Lower leg skin (tissue), 4 donors: ENCODE measurements at regions not wholly inside any gene's neighbourhood (a gene's known extent, or its start where the extent isn't known, plus 50 kb on each side); places are given as distances from the start of the nearest gene placed in this dataset.

Experiments
- DNase-seq, 2 donors: peaks; one replicate each; pipeline ENCODE4 v3.0.0-alpha.2; 2019; ENCODE audit warnings: low spot score in 2 of 2
- H3K4me3 ChIP-seq: fragments of 200-600 bp; sonication (generic); 2 replicates; pipeline ENCODE4 v1.5.1; 2017; ENCODE audit warnings: mild to moderate bottlenecking, low read depth; ENCODE audit not compliant: poor library complexity, severe bottlenecking
- POLR2A ChIP-seq, 2 donors: fragments of 450-650 bp; IDR thresholded peaks; one replicate each; pipeline ENCODE4 v1.6.1; 2016 to 2017; ENCODE audit warnings: antibody characterized with exemption in 2 of 2, mild to moderate bottlenecking in 1 of 2, moderate library complexity in 1 of 2
- WGBS, 2 donors: methylation state at CpG; one replicate each; pipeline ENCODE4 v1.1.5; 2018; 5-methylcytosine and 5-hydroxymethylcytosine counted together
- intact Hi-C: fragments of 100-400 bp; cut with DNase I; formaldehyde crosslinking; loops from one replicate; pipeline ENCODE4 v1.15.0; 2023; ENCODE audit warnings: low total_unique reads
- TF ChIP-seq, protein P1 (sequence below), 3 donors: fragments of 450-650 bp; IDR thresholded peaks; one replicate each; pipeline ENCODE4 v1.5.1; 2016; ENCODE audit warnings: antibody characterized with exemption in 3 of 3, mild to moderate bottlenecking in 3 of 3, moderate library complexity in 2 of 3

DNA sequence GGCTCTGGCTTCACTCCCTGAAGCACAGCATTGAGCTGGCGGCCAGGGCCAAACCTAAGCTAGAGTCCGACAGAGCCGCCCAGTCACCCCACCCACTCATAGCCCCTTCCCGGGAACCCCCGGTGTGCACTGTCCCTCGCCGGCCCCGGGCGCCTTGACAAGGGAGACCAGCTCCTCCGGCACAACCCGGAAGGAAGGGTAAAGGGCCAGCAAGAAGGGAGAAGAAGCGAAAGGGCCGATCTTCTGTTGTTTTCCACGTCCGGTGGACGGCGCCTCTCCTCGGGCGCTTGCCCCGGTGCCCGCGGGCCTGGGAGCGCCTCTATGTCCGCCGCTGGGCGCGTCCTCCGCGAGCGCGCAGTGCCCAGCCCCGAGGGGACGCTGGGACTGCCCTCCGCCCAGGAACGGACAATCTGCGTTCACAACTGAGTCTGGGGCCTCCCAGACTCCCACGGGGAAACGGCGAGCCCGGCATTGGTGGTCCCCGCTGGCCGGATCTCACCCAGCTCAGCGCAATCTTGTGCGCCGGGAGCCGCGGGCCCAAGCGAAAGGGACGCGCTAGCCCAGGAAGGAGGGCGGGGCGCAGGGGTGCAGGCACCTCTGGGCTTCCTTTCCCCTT is 172.5 kb upstream of the MIR17HG start:
- intact Hi-C loops = no loop called here
- H3K4me3 ChIP-seq = no peak overlapping the region
- DNase-seq = no peak
- TF ChIP-seq POLR2A (IDR thresholded peaks at IDR 0.05) = no peak
- TF ChIP-seq, protein P1, sequence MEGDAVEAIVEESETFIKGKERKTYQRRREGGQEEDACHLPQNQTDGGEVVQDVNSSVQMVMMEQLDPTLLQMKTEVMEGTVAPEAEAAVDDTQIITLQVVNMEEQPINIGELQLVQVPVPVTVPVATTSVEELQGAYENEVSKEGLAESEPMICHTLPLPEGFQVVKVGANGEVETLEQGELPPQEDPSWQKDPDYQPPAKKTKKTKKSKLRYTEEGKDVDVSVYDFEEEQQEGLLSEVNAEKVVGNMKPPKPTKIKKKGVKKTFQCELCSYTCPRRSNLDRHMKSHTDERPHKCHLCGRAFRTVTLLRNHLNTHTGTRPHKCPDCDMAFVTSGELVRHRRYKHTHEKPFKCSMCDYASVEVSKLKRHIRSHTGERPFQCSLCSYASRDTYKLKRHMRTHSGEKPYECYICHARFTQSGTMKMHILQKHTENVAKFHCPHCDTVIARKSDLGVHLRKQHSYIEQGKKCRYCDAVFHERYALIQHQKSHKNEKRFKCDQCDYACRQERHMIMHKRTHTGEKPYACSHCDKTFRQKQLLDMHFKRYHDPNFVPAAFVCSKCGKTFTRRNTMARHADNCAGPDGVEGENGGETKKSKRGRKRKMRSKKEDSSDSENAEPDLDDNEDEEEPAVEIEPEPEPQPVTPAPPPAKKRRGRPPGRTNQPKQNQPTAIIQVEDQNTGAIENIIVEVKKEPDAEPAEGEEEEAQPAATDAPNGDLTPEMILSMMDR (IDR thresholded peaks at IDR 0.05) = no peak
- 33 to 51% methylated on average over 34 to 43 of the region's 52 CpGs for WGBS, 2 donors

DNA sequence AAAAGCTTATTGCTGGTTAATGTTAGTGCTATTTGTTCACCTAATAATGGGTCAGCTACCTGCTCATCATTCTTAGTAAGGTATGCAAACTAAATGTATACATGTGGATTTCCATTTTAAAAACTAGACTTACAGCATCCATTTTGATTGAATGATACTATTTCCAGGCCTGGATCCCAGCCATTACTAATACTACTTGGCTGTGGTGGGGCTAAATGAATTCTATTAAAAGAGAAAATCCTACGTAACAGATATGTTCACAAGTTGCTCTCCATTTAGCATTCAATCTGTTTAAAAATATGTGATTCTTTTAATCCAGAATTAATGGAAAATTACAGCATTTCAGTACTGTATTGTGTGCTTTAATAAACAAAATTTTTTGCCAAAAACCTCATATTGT is 169.4 kb upstream of the MIR17HG start:
- intact Hi-C loops = no loop called here
- no peak for DNase-seq
- WGBS, 2 donors = 77 to 81% methylated on average over 1 of the region's 1 CpG
- no peak for TF ChIP-seq POLR2A (IDR thresholded peaks at IDR 0.05)
- TF ChIP-seq, protein P1 (IDR thresholded peaks at IDR 0.05) = no peak
- H3K4me3 ChIP-seq = no peak overlapping the region

DNA sequence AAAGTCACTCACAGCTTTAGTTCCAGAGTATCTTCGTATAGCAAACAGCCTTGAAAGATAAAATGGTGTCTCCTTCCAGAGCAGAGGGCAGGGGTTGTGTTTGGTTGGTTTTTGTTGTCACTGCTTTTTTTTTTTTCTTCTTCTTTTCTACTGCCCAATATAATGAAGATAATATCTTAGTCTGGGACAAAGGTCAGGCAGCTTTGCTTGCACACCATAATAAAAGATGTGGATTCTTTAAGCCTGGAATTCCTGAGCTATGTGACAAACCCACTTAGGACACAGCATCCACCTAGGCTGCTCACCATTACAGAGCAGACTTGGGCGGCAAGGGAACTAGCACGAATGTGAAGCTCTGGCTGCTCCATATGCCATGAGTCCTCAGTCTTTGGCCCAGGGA is 165.6 kb upstream of the MIR17HG start:
- TF ChIP-seq, protein P1 (IDR thresholded peaks at IDR 0.05) = no peak
- TF ChIP-seq POLR2A (IDR thresholded peaks at IDR 0.05) = no peak
- no peak overlapping the region for H3K4me3 ChIP-seq
- DNase-seq = no peak
- intact Hi-C loops = no loop called here
- WGBS, 2 donors = 85 to 93% methylated on average over 3 of the region's 3 CpGs

DNA sequence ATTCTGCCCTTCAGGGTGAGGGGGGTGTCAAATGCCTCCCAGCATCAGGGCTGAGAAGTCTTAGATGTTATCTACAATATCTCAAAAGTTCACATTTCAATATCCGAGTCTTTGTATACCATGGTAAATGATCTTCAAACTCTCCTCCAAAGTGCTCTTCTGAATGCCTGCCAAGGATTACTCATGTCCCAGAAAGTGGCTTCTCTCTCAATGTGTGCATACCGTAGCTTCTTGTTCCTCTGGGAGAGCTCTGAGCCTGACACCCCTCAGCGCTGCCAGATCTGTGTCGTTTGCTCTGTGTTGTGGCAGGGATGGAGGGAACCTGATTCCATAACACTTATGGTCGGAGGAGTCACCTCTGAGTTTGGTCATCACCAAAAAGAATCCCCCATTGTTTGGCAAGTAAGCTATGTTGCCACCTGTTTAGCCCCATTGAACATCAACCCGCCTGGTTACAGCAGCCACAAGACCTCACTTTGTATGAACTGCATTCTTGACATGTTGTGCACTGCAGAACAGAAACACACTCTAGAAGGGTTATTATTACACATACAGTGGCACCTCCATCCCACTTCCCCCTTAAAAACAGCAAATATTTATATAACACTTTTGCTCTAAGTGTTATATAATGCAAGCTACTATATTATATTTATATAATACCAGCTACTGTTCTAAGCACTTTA is 163.1 kb upstream of the MIR17HG start:
- intact Hi-C loops = no loop called here
- no peak for DNase-seq
- H3K4me3 ChIP-seq = no peak overlapping the region
- 49% methylated on average over 6 of the region's 6 CpGs for WGBS, 2 donors
- TF ChIP-seq, protein P1 (IDR thresholded peaks at IDR 0.05) = no peak
- TF ChIP-seq POLR2A (IDR thresholded peaks at IDR 0.05) = no peak

DNA sequence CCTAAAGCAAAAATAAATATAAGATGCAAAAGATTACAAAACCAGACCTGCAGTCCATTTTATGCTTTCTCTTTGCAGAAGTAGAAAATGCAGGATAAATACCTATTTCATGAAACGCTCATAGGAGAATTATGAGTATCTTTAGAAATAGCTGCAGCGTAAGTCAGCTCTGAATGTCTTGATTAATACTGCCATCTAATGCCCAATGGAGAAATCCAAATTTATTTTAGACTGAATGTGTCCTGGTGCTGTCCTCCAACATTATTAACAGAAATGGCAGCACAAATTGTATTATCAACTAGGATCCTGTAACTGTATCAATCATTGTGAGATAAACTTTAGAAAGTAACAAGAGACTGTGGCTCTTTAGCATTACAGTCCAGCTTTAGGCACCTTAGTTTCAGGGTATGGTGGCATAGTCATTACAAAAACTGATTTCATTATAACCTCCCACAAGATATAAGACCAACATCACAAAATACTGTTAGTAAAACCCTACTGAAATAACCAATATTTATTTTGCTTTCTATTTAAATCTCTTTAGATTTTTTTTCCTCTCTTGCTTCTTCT is 162.1 kb upstream of the MIR17HG start:
- no peak overlapping the region for H3K4me3 ChIP-seq
- TF ChIP-seq, protein P1 (IDR thresholded peaks at IDR 0.05) = no peak
- no peak for TF ChIP-seq POLR2A (IDR thresholded peaks at IDR 0.05)
- WGBS, 2 donors = 12 to 23% methylated on average over 2 of the region's 2 CpGs
- intact Hi-C loops = no loop called here
- no peak for DNase-seq
